NOMO-1 (cell line): ENCODE measurements at regions not wholly inside any gene's neighbourhood (a gene's known extent, or its start where the extent isn't known, plus 50 kb on each side); places are given as distances from the start of the nearest gene placed in this dataset.
A peak's percentile ranks its signal among the peaks of the same experiment; 100 is the strongest.
"Not testable (repeated sequence)": the region's sequence is repeated elsewhere in the genome, so short reads cannot be mapped to it uniquely, and the experiment has no call there.

Experiments
- DNase-seq, 2 experiments: peaks; one replicate each; lab custom pipeline; 2025; ENCODE audit not compliant: unreplicated experiment in 2 of 2; lab: John Stamatoyannopoulos, UW

DNA sequence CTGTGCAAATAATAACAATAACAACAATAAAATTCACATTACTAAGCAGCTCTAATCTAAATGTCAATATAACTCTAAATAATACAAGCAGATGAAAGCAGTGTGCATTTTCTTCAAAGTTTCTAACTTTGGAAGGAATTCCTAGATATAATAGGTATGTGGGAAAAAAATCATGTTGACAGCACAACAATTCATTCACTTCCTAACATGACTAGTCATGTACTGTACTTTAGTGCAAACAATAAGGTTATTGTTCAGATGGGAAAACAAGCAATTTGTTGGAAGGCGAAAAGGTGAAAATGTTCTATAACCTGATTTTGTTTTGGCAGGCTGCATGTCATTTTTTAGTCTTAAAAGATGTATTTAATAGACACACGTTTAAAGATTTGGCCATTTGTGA lies 484.3 kb upstream of the JAG1 start:
- DNase-seq = no peak

DNA sequence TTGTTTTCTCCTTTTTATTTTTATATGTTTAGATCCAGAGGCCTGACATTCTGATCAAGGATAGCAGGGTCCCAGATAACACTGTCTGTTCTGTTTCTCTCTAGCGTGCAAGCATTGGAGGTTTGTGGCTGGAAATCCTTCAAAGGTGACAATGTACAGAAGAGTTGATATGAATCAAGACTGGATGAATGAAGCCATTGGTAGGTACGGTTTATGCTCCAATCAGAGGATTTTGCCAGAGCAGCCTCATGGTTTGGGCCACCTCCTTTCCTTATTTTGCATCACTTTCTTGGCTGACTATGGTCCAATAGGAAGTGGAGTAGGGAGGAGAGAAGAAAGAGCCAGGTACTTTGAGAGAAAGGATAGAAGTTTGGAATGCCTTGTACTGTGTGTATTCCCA lies 484.8 kb upstream of the JAG1 start:
- DNase-seq = no peak

DNA sequence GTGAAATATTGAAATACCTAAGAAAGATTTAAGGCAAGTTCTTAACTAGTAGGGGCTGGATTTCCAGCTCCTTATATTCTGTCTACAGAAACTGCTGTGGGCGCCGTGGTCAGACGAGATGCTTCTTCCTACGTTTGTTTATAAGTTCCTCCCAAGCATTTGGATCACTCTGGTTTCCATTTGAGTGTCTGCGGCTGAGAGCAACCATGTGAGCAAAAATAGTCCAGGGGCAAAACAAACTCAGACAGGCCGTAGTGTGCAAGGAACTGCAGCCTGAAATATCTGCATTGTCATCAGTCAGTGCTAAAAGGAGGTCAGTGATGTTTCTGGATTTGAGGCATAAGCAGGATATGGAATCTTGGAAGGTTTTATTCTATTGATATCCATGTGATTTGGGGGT lies 485.9 kb upstream of the JAG1 start:
- DNase-seq = no peak

DNA sequence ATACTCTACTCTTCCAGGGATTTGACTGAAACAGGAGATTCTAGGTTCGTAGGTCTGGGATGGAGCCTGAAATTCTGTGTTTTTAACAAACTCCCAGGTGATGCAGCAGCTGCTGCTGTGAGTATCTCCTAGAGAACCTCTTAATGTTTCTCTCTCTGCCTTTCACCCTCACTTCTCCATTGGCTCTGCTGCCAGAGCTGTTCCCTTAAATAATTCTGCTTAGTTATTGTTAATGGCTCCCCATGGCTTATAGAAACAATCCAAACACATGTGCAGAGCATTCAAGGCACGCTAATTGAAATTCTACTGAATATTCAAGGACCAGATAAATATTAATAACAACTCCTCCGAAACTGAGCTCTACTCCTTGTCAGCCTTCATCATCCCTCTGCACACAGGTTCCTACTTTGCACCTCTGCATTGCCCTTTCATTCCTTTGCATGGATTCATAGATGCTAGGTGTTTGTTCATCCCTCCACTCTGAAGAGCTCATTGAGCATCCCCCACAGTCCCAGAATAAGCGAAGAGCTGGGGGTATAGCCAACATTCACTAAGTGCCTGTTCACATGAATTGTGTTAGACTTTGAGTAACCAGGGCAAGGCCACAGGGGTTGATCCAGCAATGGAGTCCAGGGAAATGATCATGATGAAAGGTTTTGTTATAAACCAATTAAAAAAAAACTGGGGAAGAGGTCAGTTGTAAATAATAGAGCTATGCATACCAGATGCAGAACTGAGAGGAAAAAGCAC lies 488.4 kb upstream of the JAG1 start:
- no peak for DNase-seq

DNA sequence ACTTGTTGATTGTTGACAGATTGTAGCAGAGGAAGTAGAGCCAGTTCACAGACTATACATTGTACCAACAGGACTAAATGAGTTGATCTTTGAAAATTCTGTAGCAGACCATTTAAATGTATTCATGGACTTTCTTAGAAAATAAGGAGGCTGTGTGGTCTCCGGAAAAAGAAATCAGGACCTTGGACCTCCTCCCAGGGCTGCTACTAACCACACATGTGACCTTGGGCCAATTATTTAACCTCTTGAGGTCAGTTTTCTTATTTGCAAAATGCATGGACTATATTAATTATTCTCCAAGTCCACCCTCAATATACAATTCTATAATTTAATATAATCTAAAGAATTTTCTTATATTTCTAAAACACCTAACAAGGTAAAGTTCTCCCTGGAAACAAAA lies 492.0 kb upstream of the JAG1 start:
- no peak for DNase-seq

DNA sequence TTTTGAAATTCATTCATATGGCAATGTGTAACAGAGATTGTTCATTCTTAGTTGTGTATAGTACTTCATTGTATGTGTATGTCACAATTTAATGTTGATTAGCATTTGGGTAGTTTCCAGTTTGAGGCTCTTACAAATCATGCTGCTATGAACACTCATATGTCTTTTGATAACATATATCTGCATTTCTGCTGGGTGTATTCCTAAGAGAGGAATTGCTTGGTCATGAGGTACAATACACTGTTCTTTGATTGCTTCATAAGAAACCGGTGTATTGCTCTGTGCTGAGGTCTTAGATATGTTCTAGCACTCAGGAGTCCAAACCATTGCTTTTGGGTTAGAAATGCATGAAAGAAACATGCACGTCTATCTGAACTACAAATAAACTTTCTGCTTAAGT lies 492.9 kb upstream of the JAG1 start:
- no peak for DNase-seq

DNA sequence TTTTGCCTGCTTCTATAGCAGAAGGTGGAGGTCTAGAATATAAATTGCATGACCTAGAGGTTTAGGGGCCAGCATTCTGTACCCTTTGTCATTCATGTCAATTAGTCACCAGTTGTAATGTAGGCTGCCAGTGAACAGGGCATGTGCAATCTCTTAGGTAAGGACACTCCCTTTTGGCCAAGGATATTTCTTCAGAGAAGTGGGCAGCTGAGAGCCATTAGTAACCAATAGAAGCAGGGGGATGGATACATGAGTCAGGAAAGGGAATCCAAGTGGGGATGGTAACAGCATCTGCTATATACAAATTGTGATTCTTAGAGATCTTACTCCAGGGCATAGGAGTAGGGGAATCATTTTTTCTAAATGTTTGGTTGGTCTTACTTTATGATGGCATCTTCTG lies 494.2 kb upstream of the JAG1 start:
- DNase-seq = no peak

DNA sequence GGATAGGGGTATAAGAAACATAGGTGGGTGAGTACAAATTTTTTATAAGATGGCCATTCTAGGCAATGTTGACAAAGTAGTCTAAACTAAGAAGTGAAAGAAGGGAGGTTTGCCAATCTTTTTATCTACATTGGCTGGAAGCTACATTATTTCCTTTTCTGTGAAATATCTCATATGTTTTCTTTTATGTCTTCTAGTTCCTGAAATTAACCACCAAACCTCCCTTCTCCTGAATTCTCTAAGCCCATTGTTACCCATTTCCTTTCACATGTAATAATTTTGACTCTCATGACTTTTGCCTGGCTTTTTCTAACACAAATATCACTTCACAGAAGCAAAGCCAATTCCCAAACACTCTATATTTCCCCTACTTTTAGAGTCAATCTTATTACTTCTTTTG lies 496.2 kb upstream of the JAG1 start:
- DNase-seq = no peak

DNA sequence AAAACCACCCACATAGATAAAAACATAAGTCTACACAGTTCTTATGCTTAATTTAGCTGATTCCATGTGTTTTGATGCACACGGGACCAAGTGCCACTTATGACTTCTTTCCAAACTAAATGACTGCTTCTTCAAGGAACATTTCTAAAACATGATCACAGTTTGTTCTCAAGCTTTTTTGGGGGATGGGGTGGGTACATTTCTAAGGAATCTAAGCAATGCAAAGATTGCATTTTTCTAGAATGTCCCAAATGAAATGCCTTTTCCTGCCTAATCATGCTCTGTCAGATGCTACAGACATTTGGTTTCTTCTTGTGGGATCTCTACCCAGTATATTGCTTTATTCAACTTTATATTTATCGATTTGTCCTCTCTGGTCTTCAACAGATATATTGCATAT lies 496.8 kb upstream of the JAG1 start:
- no peak for DNase-seq

DNA sequence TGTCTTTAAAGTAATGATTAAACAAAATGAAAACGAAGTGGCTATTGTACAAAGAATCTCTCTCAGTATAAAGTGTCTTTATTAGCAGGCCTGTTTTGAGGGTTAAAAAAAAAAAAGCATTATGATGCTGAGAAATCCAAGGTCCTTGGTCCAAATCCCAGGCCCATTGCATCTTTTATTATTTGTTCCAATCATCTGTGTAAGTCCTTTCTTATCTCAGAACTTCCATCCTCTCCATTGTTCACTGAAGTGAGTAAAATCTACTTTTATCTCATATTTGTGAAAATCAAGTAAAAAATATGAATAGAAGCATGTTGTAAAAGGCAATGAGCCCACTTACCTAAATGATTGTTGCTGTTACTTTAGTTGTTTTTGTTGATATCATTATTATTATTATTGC lies 499.1 kb upstream of the JAG1 start:
- no peak for DNase-seq

DNA sequence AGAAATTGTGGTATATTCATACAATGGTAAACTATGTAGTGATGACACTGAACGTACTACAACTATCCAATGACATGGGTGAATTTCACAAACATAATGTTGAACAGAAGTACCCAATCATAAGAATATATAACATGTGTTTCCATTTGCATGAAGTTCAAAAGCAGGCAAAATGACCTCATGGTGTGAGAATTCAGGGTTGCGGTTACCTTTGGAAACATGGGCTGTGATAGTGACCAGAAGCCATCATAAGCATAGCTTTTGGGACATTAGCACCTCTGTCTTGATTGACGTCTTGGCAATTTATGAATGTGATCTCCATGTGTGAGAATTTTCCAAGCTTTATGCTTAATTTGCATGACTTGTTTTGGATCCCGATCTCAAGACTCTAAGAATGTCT lies 500.1 kb upstream of the JAG1 start:
- no peak for DNase-seq

DNA sequence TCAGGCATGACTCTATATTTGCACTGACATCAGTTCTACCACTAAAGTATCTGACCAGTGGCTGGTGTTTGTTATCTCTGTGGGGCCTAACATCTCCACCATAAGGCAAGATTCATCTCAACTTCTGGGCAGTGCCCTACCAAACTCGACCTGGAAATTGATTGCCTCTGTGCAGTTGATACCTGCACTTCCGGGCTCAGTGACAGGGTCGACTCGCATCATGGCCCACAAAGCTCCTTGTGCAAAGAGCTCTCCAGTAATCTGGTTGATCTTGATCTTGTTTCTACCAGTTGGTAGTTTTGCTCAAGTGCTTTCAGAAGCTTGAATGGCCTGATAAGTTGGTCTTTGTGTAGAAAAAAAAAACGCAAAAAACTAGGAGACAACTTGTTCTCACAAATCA lies 501.1 kb upstream of the JAG1 start:
- no peak for DNase-seq

DNA sequence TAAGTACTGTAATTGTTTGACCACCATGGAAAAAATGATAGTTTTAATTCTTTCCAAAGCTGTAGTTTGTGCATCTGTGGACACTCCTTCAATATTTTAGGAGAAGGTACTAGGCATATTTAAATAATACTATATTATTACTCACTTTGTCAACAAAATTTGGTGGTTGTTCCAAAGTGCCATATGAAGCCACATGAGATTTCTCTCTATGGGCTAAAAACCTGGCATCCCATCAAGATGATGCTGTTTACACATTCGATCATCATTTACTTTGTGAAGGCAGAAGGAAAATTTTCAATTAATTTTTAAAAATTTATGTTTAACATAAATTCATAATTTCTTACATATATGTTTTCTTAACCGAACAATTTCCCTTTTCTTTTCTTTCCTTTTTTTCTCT lies 502.6 kb upstream of the JAG1 start:
- DNase-seq = no peak

DNA sequence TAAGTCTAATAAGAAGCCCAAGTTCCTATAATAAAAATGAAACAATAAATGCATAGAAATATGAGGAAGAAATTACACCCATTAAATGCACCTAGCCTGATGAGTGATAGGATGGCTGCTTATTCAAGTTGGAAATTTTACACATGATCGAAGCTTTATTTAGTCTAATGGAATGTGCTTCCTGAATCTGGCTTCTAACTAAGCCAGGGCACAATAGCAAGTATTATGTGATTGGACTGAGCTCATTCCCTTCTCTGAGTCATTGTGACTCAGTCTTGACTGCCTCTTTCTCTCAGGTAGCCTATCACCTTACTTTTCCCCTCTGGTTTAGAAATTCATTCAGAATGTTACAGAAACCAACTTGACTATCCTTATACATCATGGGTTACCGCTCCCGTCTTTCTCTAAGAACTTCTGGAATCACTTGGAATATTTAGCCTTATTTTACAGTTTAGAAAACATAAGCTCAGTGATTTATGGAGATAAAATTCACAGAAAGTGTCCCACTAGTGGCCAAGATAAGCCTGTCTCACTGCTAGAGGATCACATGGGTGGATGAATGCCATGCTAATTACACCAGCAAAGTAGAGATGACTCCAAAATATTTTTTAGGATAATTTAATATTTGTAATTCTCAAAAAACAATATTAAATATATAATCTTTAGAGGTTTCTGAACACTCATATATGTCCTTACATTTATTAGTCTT lies 505.3 kb upstream of the JAG1 start:
- no peak for DNase-seq

DNA sequence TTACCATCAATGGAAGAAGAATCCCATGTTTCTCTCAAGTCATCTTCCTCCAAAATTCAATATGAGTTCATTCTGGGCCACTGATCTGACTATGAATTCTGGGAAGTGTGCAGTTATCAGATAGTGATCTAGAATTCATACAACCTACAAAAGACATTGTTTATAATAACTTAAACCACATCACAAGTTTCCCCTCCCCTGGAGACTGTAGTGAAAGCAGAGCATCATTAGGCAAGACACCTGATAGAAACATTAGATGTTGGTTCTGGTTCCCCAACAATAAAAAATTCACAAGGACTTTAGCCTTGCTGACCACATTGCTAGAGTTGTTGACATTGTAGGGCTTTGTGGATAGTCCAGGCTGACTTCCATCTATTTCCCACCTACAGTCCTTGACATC lies 506.4 kb upstream of the JAG1 start:
- no peak for DNase-seq

DNA sequence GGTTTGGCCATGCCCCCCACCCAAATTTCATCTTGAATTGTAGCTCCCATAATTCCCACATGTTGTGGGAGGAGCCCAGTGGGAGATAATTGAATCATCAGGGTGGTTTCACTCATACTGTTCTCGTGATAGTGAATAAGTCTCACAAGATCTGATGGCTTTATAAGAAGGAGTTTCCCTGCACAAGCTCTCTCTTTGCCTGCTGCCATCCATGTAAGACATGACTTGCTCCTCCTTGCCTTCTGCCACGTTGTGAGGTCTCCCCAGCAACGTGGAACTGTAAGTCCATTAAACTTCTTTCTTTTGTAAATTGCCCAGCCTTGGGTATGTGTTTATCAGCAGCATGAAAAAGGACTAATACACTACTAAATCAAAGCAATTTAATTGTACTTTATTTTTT lies 507.3 kb upstream of the JAG1 start:
- DNase-seq = not testable (repeated sequence)

DNA sequence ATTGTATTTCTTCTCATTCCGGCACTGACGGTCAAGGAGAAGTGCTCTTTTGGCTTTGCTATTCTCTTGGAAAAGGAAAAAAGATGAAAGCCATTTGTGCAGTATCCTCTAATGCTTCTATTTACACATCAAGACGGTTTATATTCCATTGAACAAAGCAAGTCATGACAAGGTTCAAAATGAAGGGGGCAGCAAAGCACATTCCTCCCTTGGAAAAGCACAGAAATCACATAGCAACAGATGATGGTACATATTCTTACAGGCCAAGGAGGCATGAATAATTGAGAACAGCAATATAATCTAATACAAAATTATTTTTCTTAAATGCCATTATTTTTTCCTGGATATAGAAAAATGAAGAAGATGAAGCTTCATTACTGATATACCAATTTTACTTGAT lies 508.2 kb upstream of the JAG1 start:
- DNase-seq = no peak

DNA sequence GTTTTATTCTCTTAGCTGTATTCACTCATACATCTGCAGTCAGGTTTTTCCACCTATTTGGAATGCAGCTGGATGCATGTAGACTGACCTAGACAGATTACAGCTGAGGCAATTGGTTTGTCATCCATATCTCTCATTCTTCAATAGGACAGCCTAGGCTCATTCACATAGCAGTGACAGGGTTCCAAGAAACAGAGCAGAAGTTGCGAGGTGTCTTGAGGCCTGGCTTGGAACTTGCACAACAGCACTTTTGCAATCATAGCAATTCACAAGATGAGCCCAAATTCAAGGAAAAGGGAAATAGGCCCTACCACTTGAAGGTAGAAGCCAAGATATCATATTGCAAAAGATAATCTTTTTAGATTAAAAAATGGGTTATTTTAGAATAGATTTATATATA lies 508.9 kb upstream of the JAG1 start:
- peak; percentile 87 to 89 for DNase-seq

DNA sequence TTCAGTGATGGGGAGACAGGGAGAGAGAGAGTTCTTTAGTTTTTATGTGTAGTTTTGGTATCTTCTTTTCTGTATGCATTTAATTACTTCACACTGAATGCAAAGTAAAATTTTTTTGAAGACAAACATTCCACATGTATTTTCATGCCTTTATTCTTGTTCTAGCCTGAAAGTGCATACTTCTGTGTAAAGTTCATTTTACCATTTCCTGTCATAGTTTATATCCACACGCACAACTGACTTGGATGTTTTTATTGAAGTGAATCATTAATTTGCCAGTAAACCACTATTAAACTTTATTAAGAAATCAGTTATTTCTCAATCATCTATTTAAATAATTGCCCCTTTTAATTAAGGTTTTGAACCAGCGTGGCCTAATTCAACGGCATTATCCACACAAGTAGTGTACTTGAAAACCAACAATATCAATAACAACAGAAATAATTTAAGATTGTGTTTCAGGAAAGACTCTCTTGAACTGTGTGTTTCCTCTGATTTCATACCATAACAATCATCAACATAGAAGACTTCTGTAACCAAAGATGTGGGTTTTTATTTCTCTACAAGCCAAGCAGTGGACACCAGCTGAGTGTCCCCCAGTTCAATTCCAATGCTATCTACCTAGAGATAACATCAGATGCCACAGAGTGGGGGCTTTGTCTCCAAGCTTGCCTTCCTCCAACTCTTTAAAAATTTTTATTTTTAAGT lies 512.7 kb upstream of the JAG1 start:
- no peak for DNase-seq

DNA sequence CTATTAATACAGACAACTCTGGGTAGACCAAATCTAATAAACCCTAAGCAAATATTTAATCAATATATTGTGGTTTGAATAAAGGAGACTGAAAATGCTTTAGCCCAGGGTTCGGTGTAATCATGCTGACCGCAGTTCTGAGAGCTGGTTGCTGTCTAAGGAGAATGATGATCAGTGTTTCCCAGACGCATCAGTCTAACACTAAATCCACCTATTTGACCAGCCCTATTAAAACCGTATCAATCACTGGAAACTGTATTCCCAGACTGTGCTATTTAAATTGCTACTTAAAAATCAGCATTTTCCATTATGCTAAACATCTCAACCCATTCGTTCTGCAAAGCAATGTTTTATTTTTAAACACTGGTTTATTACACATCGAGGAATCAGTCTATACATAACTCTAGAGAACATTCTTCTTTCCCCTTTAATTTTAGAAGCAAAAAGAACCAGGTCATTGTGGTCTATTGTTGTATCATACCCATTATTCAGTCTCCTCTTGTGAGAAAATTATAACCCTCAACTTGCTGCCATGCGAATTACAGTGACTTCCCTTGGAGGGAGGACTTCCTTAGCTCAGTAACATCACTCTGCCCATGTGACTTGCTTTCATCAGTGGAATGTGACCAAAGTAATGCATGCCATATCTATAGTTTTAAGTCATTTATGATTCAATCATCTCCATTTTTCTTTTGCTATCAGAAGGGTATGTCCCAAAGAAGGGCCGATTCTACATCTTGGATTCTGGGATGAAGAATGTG lies 515.2 kb upstream of the JAG1 start:
- DNase-seq = no peak

DNA sequence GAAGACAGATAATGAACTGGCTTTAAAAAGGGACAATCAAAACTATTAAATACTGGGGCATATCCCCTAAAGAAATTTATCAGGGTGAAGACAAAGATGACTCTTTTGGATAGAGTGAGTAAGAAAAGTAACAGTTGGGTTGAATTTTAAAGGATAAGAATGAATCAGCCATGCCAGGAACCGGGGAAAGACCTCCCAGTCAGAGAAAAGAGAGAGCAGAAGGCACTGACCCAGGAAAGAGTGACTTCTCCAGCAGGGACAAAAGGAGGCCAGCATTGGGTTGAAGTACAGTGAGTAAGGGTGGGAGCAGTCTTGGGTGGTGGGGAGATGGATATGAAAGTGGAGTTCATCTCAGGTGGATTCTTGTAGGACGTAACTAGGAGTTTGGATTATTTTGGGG lies 516.9 kb upstream of the JAG1 start:
- DNase-seq = no peak
